Adrenal gland (tissue), 5 donors: ENCODE measurements at regions not wholly inside any gene's neighbourhood (a gene's known extent, or its start where the extent isn't known, plus 50 kb on each side); places are given as distances from the start of the nearest gene placed in this dataset.

ENCODE experiments used
- CTCF ChIP-seq, 6 experiments: fragments of 450-650 bp in 4 of 6; fragments of 200-600 bp in 2 of 6; sonication (generic) in 1 of 6; IDR thresholded peaks; 1 replicate in 5 of 6; 2 replicates in 1 of 6; pipeline versions ENCODE4 v1.5.1 to v1.8.0; 2016 to 2021; ENCODE audit warnings: antibody characterized with exemption in 6 of 6, mild to moderate bottlenecking in 2 of 6, moderate library complexity in 1 of 6
- POLR2A ChIP-seq, 2 donors: fragments of 450-650 bp; IDR thresholded peaks; one replicate each; pipeline ENCODE4 v1.6.1; 2017; ENCODE audit warnings: antibody characterized with exemption in 2 of 2, mild to moderate bottlenecking in 2 of 2, moderate library complexity in 1 of 2
- donor health status: DM: no; HTN: no; CAD: no.

- TF ChIP-seq CTCF (IDR thresholded peaks at IDR 0.05) (no peak), POLR2A (IDR thresholded peaks at IDR 0.05) (no peak)
Measured at GRCh38 chr13:91155512-91156114, 191.9 kb upstream of the MIR17HG start.
